GM18499 (cell line): ENCODE measurements at regions not wholly inside any gene's neighbourhood (a gene's known extent, or its start where the extent isn't known, plus 50 kb on each side); places are given as distances from the start of the nearest gene placed in this dataset.
"Not testable (repeated sequence)": the region's sequence is repeated elsewhere in the genome, so short reads cannot be mapped to it uniquely, and the experiment has no call there.

Source experiments
- ATAC-seq: cut with Tn5 transposase; IDR thresholded peaks from one replicate; pipeline ENCODE4 v1.9.1; 2021; ENCODE audit warnings: moderate number of reproducible peaks; ENCODE audit not compliant: insufficient read depth, unreplicated experiment

DNA sequence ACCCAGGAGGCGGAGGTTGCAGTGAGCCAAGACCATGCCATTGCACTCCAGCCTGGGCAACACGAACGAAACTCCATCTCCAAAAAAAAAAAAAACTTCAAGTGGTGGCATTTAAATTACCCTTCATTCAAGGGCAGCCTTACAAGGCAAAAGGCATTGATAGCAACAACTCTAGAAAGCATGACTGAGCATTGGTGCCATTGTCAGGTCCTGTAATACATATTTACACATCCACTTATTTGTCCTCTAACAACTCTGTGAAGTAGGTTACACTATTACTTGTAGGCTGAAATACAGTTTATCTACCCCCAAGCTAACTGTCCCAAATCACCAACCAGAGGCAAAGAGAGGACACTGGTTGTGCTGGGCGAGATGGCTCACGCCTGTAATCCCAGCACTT is 52.7 kb upstream of the LARP1 start:
- ATAC-seq: no peak

DNA sequence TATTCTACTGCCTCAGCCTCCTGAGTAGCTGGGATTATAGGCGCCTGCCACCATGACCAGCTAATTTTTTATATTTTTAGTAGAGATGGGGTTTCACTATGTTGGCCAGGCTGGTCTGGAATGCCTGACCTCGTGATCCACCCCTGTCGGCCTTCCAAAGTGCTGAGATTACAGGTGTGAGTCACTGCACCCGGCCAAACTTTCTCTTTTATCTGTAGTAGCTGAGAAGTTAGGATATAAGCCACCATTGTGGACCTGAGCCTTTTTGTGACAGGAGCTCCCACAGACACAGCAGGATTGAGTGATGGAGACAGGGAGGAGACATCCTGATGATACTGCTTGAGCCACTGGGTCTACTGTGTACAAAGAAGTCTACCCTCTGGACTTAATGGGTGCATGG is 53.5 kb upstream of the LARP1 start:
- ATAC-seq: not testable (repeated sequence)

GRCh38 chr5:154701181-154701580 is 54.0 kb upstream of the LARP1 start:
- no peak for ATAC-seq

DNA sequence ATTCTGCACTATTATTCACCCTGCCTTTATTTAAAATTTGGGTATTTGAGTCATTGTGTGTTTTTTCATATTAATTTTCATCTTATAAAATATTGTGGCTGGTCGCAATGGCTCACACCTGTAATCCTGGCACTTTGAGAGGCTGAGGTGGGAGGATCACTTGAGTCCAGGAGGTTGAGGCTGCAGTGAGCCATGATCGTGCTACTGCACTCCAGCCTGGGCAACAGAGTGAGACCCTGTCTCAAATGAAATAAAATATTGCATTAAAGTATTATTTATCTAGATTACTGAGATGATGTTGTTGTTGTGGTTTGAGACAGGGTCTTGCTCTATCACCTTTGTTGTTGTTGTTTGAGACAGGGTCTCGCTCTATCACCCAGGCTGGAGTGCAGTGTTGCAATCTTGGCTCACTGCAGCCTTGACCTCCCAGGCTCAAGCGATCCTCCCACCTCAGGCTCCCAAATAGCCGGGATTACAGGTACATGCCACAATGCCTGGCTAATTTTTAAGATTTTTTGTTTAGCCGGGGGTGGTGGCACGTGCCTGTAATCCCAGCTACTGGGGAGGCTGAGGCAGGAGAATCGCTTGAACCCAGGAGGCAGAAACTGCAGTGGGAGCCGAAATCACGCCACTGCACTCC is 54.8 kb upstream of the LARP1 start:
- not testable (repeated sequence) for ATAC-seq

DNA sequence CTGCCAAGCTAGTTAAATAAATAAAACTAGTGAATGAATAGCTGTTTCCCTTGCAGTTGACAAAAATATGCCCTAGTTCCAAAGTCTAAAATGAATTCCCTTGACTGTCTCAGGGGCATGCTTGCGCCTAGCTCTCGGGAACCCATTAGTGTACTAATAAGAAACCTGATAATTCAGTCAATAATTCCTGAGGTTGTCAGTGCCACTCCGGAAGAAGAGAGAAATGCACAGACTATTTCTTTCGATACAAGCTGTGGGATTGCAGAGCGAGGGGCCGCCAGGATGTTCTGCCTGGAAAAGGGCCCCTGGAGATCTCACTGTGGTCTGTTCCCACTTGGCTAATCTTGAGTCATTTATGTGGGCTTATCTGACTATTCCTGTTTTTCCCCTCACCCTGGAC is 56.4 kb upstream of the LARP1 start:
- ATAC-seq: no peak

DNA sequence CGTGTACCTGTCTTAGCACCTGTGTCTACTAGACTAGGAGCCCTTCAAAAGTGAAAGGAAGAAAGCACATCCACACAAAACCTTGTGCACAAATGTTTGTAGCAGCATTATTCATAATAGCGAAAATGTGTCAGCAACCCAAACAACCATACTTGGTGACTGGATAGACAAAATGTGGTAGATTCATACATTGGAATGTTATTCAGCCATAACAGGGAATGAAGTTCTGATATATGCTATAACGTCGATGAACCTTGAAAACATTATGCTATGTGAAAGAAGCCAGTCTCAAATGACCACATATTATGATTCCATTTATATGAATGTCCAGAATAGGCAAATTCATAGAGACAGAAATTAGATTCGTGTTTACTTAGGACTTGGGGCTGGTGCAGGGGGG is 57.8 kb upstream of the LARP1 start:
- ATAC-seq: no peak

- no peak for ATAC-seq
Measured at GRCh38 chr5:154696891-154697290, 58.3 kb upstream of the LARP1 start.

GRCh38 chr5:154694159-154694558 is 61.0 kb upstream of the LARP1 start:
- ATAC-seq: no peak

- ATAC-seq: no peak
Measured at GRCh38 chr5:154690488-154690887, 64.7 kb upstream of the LARP1 start.

DNA sequence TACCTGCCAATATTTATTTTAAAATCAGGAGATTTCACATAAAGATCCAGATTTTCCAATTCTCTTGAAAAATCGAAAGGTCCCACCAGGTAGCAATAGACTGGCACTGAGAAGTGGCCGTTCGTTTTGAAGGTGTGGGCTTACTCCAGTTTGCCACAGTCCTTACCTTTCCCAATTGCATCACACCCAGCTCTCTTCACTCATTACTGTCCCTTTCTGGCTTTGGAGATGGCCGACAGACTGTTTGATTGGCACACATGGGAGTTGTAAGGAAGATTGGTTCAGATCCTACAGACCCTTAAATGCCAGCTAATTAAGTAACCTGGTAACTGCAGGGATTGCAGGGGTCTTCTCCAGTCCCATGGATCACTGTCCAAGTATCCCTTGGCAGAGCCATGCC is 68.7 kb upstream of the LARP1 start:
- no peak for ATAC-seq

GRCh38 chr5:154683101-154683880 is 71.9 kb upstream of the LARP1 start:
- ATAC-seq: no peak

DNA sequence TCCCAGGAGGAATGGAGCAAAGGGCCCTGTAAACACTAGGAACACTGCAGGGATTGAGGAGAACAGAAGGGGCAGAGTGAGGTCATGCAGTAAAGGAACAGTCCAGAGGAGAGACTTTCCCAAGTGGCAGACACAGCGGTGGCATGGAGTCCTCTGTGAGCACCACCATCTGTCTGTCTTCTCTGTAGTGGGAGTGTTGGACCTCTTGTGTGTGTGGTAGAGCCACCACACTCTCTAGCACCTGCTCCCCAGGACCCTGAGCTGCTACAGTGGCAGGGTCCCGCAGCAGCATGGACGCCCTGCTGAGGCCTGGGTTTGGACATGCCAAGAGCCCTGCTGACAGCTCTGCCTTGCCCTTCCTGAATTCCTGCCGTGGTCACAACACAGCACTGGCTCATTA is 75.7 kb upstream of the LARP1 start:
- no peak for ATAC-seq

- no peak for ATAC-seq
Measured at GRCh38 chr5:154677921-154678320, 77.3 kb upstream of the LARP1 start.

DNA sequence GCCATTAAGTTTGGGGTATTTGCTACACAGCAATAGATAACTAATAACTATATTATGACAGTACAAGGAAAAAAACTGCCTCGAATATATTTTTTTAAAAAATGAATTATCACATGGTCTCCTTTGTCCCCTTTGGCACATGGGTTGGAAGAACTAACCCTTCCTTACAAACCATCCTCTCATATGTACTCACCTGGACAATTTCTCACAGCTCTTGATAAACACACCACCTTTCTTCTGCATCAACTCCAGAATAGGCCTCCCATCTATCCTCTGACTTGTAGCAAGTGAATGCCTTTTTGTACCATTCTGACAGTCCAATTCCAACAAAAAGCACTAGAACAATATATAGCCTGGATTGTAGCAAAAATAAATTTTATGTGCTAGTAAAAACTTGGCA is 78.7 kb upstream of the LARP1 start:
- no peak for ATAC-seq

DNA sequence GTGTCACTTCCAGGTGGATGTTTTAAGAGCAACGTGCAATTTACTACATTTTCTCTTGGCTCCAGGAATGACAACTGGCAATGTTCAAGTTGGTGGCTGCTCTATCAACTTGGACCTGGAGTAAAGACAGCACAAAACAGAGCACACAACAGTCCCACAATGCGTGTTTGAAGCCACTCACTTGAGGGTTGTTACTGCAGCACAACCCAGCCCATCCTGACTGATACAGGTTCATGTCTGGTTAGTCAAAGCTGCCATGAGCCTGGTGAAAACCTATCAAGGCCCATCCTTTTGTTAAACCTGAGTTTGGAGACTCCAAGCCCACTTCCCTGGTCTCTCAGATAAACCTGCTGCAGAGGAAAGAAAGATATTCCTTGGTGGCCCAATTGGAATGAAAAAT is 81.1 kb upstream of the LARP1 start:
- no peak for ATAC-seq

DNA sequence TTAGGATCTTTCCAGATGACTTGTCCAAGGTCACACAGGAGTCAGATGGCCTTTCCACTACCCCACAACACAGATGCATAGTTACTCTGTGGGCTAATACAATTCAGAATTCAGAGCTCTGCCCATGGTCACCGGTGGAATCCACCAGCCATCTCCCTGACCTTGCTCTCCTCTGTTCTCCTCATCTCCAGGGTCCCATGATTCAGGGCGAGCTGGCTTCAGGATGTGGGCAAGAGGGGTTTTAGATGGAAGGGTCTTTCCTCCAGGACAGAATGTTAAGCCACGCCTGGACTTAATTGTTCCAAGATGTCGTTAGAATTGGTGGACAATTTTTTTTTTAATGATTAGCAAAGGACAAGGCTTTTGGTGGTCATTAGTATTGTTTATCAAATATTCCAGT is 81.7 kb upstream of the LARP1 start:
- ATAC-seq: no peak

- not testable (repeated sequence) for ATAC-seq
Measured at GRCh38 chr5:154669913-154670312, 85.3 kb upstream of the LARP1 start.

- ATAC-seq: no peak
Measured at GRCh38 chr5:154669402-154669801, 85.8 kb upstream of the LARP1 start.

DNA sequence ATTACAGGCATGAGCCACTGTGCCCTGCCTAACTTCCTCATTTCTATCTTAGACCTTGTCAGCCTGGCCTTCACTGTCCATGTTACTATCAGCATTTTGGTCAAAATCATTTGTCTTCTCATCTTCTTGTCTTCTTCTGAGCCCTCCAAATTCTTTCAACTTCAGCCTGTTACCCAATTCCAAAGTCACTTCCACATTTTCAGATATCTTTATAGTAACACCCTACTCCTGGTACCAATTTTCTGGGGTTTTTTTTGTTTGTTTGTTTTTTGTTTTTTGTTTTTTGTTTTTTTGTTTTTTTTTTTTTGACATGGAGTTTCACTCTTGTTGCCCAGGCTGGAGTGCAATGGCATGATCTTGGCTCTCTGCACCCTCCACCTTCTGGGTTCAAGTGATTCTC is 90.3 kb upstream of the LARP1 start:
- no peak for ATAC-seq

DNA sequence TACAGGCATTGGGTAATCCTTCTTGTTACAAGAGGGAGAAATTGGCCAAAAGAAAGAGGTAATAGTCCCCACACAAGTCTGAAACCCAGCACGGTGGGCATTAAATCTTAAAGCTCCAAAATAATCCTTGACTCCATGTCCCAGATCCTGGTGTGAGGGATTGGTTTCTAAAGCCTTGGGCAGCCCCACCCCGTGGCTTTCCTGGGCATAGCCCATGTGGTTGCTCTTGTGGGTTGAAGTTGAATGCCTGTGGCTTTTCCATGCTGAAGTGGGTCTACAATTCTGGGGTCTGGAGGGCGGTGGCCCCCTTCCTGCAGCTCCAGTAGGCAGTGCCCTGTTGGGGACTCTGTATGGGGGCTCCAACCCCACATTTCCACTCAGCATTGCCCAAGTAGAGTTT is 91.8 kb upstream of the LARP1 start:
- ATAC-seq: no peak

DNA sequence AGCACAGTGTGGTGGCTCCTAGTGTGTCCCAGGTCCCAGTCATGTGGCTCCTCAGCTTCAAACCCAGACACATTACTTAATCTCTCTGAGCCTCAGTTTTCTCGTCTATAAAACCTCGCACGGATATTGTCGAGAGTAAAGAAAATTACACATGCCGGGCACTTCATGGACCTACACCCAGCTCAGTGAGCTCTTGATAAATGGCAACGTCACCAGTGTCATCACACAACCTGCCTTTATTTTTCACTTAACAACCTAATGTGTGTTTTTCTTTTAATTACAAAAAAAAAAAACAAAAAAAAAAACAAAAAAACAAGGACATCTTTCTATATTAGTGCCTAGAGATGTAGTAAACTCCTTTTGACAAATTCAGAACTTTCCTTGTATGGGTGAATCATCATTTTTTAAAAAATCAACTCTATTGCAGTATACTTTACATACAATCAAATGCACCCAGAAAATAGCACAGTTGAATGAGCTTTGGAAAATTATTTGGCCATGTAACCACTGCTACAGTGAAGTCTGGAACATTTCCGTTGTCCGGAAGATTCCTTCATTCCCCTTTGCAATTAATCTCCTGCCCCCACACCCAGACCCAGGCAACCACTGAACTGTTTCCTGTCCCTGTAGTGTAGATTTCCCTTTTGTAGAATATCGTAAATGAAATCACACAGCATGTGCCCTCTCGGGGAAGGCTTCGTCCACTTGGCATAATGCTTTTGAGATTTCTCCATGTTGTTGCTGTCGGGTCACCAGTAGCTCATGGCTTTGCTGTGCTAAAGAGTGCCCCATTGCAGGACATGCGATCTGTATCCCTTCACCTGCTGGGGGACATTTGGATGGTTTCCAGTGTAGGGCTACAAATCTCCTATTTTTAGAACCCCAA is 100.4 kb upstream of the LARP1 start:
- no peak for ATAC-seq
